ENCODE measurements at regions not wholly inside any gene's neighbourhood (a gene's known extent, or its start where the extent isn't known, plus 50 kb on each side); places are given as distances from the start of the nearest gene placed in this dataset.

GRCh38 chr5:30063503-30063902 is 1130.0 kb upstream of the CDH6 start:
- TF ChIP-seq EP300 (IDR thresholded peaks at IDR 0.05; ENCODE audit: borderline replicate concordance) (no peak), TEAD4 (IDR thresholded peaks at IDR 0.05) (no peak), NFIC (IDR thresholded peaks at IDR 0.05) (no peak), CREB1 (IDR thresholded peaks at IDR 0.05; ENCODE audit: low read depth) (no peak), YY1 (IDR thresholded peaks at IDR 0.05; ENCODE audit: low read depth) (no peak), ZBTB7A (IDR thresholded peaks at IDR 0.05; ENCODE audit: low read depth) (no peak)
- TF ChIP-seq, protein P1, sequence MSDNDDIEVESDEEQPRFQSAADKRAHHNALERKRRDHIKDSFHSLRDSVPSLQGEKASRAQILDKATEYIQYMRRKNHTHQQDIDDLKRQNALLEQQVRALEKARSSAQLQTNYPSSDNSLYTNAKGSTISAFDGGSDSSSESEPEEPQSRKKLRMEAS (IDR thresholded peaks at IDR 0.05) = no peak

DNA sequence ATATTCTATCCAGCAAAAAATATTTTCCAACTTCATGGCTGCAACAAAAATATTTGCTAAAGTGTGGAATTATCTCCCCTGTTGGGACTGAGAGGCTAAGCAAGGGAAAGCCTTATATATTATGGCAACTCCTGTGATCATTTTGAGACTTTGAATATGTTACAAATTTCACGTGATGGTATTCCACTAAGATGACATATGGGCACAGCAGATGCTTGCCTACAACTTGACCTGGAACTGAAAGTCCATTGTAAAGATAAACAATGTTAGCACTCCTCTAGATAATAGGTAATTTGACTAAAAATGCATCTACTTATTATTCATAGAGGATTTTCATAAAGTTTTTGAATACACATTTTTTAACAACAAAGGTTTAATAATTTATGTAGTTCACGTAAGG is 1141.5 kb upstream of the CDH6 start:
- TF ChIP-seq EGR1 (IDR thresholded peaks at IDR 0.05) (no peak), FOXM1 (IDR thresholded peaks at IDR 0.05; ENCODE audit: borderline replicate concordance, low read depth) (no peak), TCF12 (IDR thresholded peaks at IDR 0.05; ENCODE audit: low read depth) (no peak), REST (IDR thresholded peaks at IDR 0.05; ENCODE audit: low read depth) (no peak), NFIC (IDR thresholded peaks at IDR 0.05) (no peak), CEBPB (IDR thresholded peaks at IDR 0.05) (no peak), YY1 (IDR thresholded peaks at IDR 0.05; ENCODE audit: low read depth) (no peak), USF1 (IDR thresholded peaks at IDR 0.05) (no peak), CREB1 (IDR thresholded peaks at IDR 0.05; ENCODE audit: low read depth) (no peak), TAF1 (IDR thresholded peaks at IDR 0.05; ENCODE audit: low read depth) (no peak), RAD21 (IDR thresholded peaks at IDR 0.05; ENCODE audit: low read depth) (no peak)

DNA sequence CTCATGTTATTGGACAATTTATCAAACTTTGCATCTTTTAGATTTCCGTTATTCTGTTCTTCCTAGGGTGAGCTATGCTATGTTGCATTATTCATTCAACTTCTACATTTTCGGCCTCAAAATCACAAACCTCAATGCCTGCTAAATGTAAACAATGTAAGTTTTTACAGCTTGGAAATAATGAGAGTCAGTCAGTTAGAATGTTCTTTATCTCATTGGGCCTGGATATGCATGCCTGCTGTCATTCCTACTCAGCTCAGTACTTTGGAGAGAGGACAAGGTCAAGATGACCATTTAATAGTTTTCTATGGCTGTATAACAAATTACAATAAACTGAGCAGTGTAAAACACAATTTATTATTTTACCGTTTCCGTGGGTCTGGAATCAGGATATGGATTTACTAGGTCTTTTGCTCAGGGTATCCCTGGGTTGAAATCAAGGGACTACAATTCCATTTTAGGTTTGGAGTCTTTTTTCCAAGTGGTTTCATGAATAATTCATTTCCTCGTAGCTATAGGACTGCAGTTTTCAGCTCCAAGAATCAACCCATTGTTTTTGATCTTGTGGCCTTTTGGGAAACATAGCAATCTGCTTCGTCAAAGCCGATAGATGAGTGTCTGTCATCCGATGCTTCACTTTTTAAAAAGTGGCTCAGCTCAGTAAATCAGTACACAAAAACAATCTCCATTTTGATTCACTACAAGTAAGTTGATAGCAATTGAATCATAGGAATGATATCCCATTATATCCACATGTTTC is 1143.2 kb upstream of the CDH6 start:
- no peak for TF ChIP-seq RAD21 (IDR thresholded peaks at IDR 0.05; ENCODE audit: low read depth)

DNA sequence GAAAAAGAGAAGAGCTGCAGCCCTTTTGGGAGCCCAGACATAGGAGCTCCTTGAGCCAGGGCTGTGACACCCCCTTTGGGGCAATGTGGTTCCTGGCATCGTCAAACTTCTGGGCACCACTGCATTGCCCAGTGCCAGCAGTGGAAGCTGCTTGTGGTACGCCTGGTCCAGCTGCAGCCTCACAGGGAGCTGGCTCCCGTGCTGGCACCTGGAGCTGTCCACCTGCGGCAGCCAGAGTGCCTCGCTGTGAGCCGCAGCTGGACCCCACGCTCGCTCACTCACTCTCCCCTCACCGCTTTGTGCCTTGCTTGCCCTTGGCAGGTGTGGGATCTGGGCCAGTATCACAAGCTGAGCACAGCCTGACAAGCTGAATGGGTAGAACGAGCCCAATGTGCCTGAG is 1150.8 kb upstream of the CDH6 start:
- TF ChIP-seq, protein P1 (IDR thresholded peaks at IDR 0.05) = no peak
- TF ChIP-seq EP300 (IDR thresholded peaks at IDR 0.05; ENCODE audit: borderline replicate concordance) (no peak), TCF12 (IDR thresholded peaks at IDR 0.05; ENCODE audit: low read depth) (no peak), TAF1 (IDR thresholded peaks at IDR 0.05; ENCODE audit: low read depth) (no peak), ZBTB7A (IDR thresholded peaks at IDR 0.05; ENCODE audit: low read depth) (no peak), USF1 (IDR thresholded peaks at IDR 0.05) (no peak), CREB1 (IDR thresholded peaks at IDR 0.05; ENCODE audit: low read depth) (no peak), RAD21 (IDR thresholded peaks at IDR 0.05; ENCODE audit: low read depth) (no peak), TEAD4 (IDR thresholded peaks at IDR 0.05) (no peak), REST (IDR thresholded peaks at IDR 0.05; ENCODE audit: low read depth) (no peak), CEBPB (IDR thresholded peaks at IDR 0.05) (no peak), EGR1 (IDR thresholded peaks at IDR 0.05) (no peak), NFIC (IDR thresholded peaks at IDR 0.05) (no peak), YY1 (IDR thresholded peaks at IDR 0.05; ENCODE audit: low read depth) (no peak), FOXM1 (IDR thresholded peaks at IDR 0.05; ENCODE audit: borderline replicate concordance, low read depth) (no peak)

DNA sequence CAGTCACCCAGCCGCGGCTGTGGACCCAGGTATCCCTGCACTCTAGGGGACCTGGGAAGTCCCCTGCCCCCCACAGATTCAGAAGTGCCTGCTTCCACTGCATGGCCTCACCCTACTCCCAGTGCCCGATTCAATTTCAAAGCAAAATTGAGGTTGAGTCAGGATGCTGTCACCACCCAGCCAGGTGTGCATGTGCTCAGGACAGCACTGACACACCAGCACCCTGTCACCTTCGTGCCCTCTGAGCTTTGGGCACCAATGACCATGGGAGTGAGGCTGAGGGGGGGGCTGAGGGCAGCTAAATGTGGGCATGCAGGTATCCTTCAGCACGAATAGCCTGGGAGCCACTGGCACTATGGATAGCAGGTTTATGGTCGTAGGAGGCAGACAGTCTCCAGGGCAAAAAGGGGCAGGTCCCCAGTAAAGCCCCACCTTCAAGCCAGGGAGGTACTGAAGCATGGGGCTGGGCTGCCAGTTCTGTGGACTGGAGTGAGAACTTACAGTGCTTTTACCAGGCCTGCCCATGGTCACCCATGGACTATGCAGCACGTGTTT is 1151.6 kb upstream of the CDH6 start:
- TF ChIP-seq REST (IDR thresholded peaks at IDR 0.05; ENCODE audit: low read depth) (no peak), ZBTB7A (IDR thresholded peaks at IDR 0.05; ENCODE audit: low read depth) (no peak), TAF1 (IDR thresholded peaks at IDR 0.05; ENCODE audit: low read depth) (no peak), USF1 (IDR thresholded peaks at IDR 0.05) (no peak), EP300 (IDR thresholded peaks at IDR 0.05; ENCODE audit: borderline replicate concordance) (no peak), CEBPB (IDR thresholded peaks at IDR 0.05) (no peak), TEAD4 (IDR thresholded peaks at IDR 0.05) (no peak), NFIC (IDR thresholded peaks at IDR 0.05) (no peak), RAD21 (IDR thresholded peaks at IDR 0.05; ENCODE audit: low read depth) (no peak), EGR1 (IDR thresholded peaks at IDR 0.05) (no peak), CREB1 (IDR thresholded peaks at IDR 0.05; ENCODE audit: low read depth) (no peak), YY1 (IDR thresholded peaks at IDR 0.05; ENCODE audit: low read depth) (no peak), TCF12 (IDR thresholded peaks at IDR 0.05; ENCODE audit: low read depth) (no peak), FOXM1 (IDR thresholded peaks at IDR 0.05; ENCODE audit: borderline replicate concordance, low read depth) (no peak)
- TF ChIP-seq, protein P1 (IDR thresholded peaks at IDR 0.05) = no peak

Measured in Ishikawa (cell line).